ENCODE measurements at regions not wholly inside any gene's neighbourhood (a gene's known extent, or its start where the extent isn't known, plus 50 kb on each side); places are given as distances from the start of the nearest gene placed in this dataset.

DNA sequence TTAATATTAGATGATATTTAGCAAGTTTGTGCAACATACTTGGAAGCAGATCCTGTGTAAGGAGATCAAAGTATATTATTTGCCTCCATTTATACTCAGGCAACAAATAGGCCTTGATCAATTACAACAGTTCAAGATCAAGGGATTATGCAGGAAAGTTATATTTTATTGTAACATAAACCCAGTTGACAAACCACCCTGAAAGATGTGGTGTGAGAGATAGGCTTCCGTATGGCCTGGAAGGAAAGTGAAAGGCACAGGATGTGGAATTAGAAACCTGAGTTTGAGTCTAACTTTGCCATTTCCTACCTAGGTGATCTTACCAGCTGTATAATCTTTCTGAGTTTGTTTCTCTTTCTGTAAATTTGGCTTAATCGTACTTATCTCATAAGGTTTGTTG is 284.1 kb downstream of the BMP4 start:
- Histone ChIP-seq H3K9me2 (replicated peaks; ENCODE audit: insufficient read depth, low read length) (no peaks in the 10 kb centered on the region), H3K27me3 (ENCODE audit: low read length) (no peaks in the 10 kb centered on the region)
- TF ChIP-seq, protein P1, sequence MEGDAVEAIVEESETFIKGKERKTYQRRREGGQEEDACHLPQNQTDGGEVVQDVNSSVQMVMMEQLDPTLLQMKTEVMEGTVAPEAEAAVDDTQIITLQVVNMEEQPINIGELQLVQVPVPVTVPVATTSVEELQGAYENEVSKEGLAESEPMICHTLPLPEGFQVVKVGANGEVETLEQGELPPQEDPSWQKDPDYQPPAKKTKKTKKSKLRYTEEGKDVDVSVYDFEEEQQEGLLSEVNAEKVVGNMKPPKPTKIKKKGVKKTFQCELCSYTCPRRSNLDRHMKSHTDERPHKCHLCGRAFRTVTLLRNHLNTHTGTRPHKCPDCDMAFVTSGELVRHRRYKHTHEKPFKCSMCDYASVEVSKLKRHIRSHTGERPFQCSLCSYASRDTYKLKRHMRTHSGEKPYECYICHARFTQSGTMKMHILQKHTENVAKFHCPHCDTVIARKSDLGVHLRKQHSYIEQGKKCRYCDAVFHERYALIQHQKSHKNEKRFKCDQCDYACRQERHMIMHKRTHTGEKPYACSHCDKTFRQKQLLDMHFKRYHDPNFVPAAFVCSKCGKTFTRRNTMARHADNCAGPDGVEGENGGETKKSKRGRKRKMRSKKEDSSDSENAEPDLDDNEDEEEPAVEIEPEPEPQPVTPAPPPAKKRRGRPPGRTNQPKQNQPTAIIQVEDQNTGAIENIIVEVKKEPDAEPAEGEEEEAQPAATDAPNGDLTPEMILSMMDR (IDR thresholded peaks at IDR 0.05; ENCODE audit: insufficient read depth, low read length, poor library complexity, severe bottlenecking) = no peak
- TF ChIP-seq EZH2phosphoT487 (conservative IDR thresholded peaks at IDR 0.05; ENCODE audit: low read length) = no peak

DNA sequence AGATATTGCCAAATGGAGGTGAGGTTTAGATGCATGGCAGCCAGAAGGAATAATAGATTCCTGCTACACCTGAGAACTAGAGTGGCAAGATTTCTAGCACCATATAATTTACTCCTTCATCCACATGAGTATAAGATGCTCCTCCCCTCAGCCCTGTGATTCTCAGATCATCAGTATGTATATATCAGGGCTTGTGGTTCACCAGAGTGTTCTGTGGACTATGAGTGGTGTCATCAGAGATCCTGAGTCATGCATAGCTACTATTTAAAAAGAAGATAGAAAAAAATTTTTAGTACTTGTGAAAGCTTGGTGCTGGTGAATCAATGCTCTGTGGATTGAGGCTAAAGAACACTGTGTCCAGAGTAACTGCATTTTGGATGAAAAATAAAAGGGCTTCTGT is 285.9 kb downstream of the BMP4 start:
- H3K4me3 ChIP-seq (ENCODE audit: insufficient read depth, low read length, poor library complexity, severe bottlenecking) = no peak overlapping the region
- no peak overlapping the region for H3K27ac ChIP-seq (ENCODE audit: low read depth, low read length)
- H3K36me3 ChIP-seq (ENCODE audit: low read length) = no peaks in the 10 kb centered on the region
- TF ChIP-seq, protein P1 (IDR thresholded peaks at IDR 0.05; ENCODE audit: insufficient read depth, low read length, poor library complexity, severe bottlenecking) = no peak
- TF ChIP-seq EZH2phosphoT487 (conservative IDR thresholded peaks at IDR 0.05; ENCODE audit: low read length) = no peak
- H3K9me3 ChIP-seq (ENCODE audit: insufficient read depth, low read length) = no peaks in the 10 kb centered on the region
- no peaks in the 10 kb centered on the region for H3K27me3 ChIP-seq (ENCODE audit: low read length)
- no peak overlapping the region for H3K4me2 ChIP-seq (ENCODE audit: low read depth, low read length, poor library complexity, severe bottlenecking)
- H3K9ac ChIP-seq (ENCODE audit: low read length) = no peak overlapping the region
- no peak overlapping the region for H2AFZ ChIP-seq (ENCODE audit: low read depth, low read length, severe bottlenecking)
- no peaks in the 10 kb centered on the region for H3K79me2 ChIP-seq (ENCODE audit: insufficient read depth, low read length)
- no peaks in the 10 kb centered on the region for H3K9me2 ChIP-seq (replicated peaks; ENCODE audit: insufficient read depth, low read length)
- H4K20me1 ChIP-seq (ENCODE audit: low read depth, low read length) = no peaks in the 10 kb centered on the region
- no peaks in the 10 kb centered on the region for H3F3A ChIP-seq (ENCODE audit: insufficient read depth)

More for the DNA sequence above, 284.1 kb downstream of the BMP4 start:
- Histone ChIP-seq H3F3A (ENCODE audit: insufficient read depth) (no peaks in the 10 kb centered on the region), H3K9ac (ENCODE audit: low read length) (no peak overlapping the region), H3K4me3 (ENCODE audit: insufficient read depth, low read length, poor library complexity, severe bottlenecking) (no peak overlapping the region), H4K20me1 (ENCODE audit: low read depth, low read length) (no peaks in the 10 kb centered on the region), H3K9me3 (ENCODE audit: insufficient read depth, low read length) (no peaks in the 10 kb centered on the region), H3K27ac (ENCODE audit: low read depth, low read length) (no peak overlapping the region), H3K79me2 (ENCODE audit: insufficient read depth, low read length) (no peaks in the 10 kb centered on the region), H3K36me3 (ENCODE audit: low read length) (no peaks in the 10 kb centered on the region), H3K4me2 (ENCODE audit: low read depth, low read length, poor library complexity, severe bottlenecking) (no peak overlapping the region), H2AFZ (ENCODE audit: low read depth, low read length, severe bottlenecking) (no peak overlapping the region)

DNA sequence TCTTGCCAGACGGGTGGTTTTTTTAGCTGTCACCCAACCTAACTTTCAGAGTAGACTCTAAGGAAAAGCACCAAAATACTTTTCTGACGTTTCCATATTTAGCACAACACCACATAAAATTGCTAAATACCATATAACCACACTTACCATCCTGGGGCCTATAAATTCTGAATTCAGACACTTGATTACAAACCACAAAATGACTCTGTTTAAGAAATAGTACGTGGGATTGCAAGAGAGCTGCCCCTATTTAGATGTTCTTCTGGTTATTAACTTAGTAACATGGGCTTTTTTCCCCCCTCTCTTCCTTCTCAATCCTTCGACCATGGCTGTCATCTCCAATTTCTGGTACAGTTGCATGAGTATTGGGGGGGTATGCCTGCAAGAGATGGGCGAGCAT is 287.7 kb downstream of the BMP4 start:
- Histone ChIP-seq H3K27me3 (ENCODE audit: low read length) (no peaks in the 10 kb centered on the region), H2AFZ (ENCODE audit: low read depth, low read length, severe bottlenecking) (no peak overlapping the region), H3K9me2 (replicated peaks; ENCODE audit: insufficient read depth, low read length) (no peaks in the 10 kb centered on the region), H3K4me2 (ENCODE audit: low read depth, low read length, poor library complexity, severe bottlenecking) (no peak overlapping the region), H3K9ac (ENCODE audit: low read length) (no peak overlapping the region), H3K9me3 (ENCODE audit: insufficient read depth, low read length) (no peaks in the 10 kb centered on the region), H3K36me3 (ENCODE audit: low read length) (no peaks in the 10 kb centered on the region), H3F3A (ENCODE audit: insufficient read depth) (no peaks in the 10 kb centered on the region), H3K79me2 (ENCODE audit: insufficient read depth, low read length) (no peaks in the 10 kb centered on the region), H4K20me1 (ENCODE audit: low read depth, low read length) (no peaks in the 10 kb centered on the region), H3K4me3 (ENCODE audit: insufficient read depth, low read length, poor library complexity, severe bottlenecking) (no peak overlapping the region), H3K27ac (ENCODE audit: low read depth, low read length) (no peak overlapping the region)
- TF ChIP-seq, protein P1 (IDR thresholded peaks at IDR 0.05; ENCODE audit: insufficient read depth, low read length, poor library complexity, severe bottlenecking) = no peak
- TF ChIP-seq EZH2phosphoT487 (conservative IDR thresholded peaks at IDR 0.05; ENCODE audit: low read length) = no peak

Data from SU-DHL-6 (cell line).